Naive B cell (primary cell): ENCODE measurements at regions not wholly inside any gene's neighbourhood (a gene's known extent, or its start where the extent isn't known, plus 50 kb on each side); places are given as distances from the start of the nearest gene placed in this dataset.
"Not testable (repeated sequence)": the region's sequence is repeated elsewhere in the genome, so short reads cannot be mapped to it uniquely, and the experiment has no call there.

ENCODE experiments used
- ATAC-seq, 2 donors: fragments of 150-1000 bp; cut with Tn5 transposase; 2 replicates each; pipeline ENCODE4 v1.10.0; 2021; ENCODE audit warnings: low read depth in 2 of 2, mild to moderate bottlenecking in 2 of 2, moderate library complexity in 2 of 2
- DNase-seq: peaks from one replicate; pipeline ENCODE4 v3.0.0; 2022
- H3K27ac Mint-ChIP-seq, 6 donors: one replicate each; pipeline ENCODE4 v1.8.0; 2020 to 2022; ENCODE audit warnings: mild to moderate bottlenecking in 6 of 6, mixed read lengths in 6 of 6, moderate library complexity in 5 of 6, inconsistent platforms in 2 of 6
- H3K27me3 Mint-ChIP-seq, 3 donors: one replicate each; pipeline ENCODE4 v1.8.0; 2021 to 2022; ENCODE audit warnings: mixed read lengths in 3 of 3, mild to moderate bottlenecking in 1 of 3
- H3K36me3 Mint-ChIP-seq, 2 donors: one replicate each; pipeline ENCODE4 v1.8.0; 2020 to 2022; ENCODE audit warnings: mixed read lengths in 2 of 2, inconsistent platforms in 1 of 2, mild to moderate bottlenecking in 1 of 2
- H3K4me1 Mint-ChIP-seq, 3 donors: one replicate each; pipeline ENCODE4 v1.8.0; 2020 to 2022; ENCODE audit warnings: mixed read lengths in 3 of 3, inconsistent platforms in 1 of 3, mild to moderate bottlenecking in 1 of 3, moderate library complexity in 1 of 3
- H3K4me3 Mint-ChIP-seq, 8 donors: one replicate each; pipeline ENCODE4 v1.8.0; 2020 to 2022; ENCODE audit warnings: mild to moderate bottlenecking in 8 of 8, mixed read lengths in 8 of 8, moderate library complexity in 8 of 8, inconsistent platforms in 2 of 8
- H3K9me3 Mint-ChIP-seq, 7 donors: one replicate each; pipeline ENCODE4 v1.8.0; 2020 to 2022; ENCODE audit warnings: mixed read lengths in 7 of 7, mild to moderate bottlenecking in 5 of 7, inconsistent platforms in 2 of 7, moderate library complexity in 1 of 7

GRCh38 chr4:103982454-103982853 is 262.7 kb upstream of the TACR3 start:
- Mint-ChIP-seq H3K4me3 (no peak overlapping the region), H3K36me3 (no peaks in the 10 kb centered on the region), H3K27me3 (no peaks in the 10 kb centered on the region), H3K4me1 (no peaks in the 10 kb centered on the region), H3K27ac (no peak overlapping the region), H3K9me3 (peaks cover 0 to 17% (median 2%) of the 10 kb centered on the region in 7 donors)
- DNase-seq, result no peak
- no peak for ATAC-seq

- Mint-ChIP-seq H3K4me1 (no peaks in the 10 kb centered on the region), H3K9me3 (peaks cover 0 to 10% (median 3%) of the 10 kb centered on the region in 7 donors), H3K27ac (no peak overlapping the region), H3K27me3 (no peaks in the 10 kb centered on the region), H3K4me3 (no peak overlapping the region), H3K36me3 (no peaks in the 10 kb centered on the region)
- no peak for DNase-seq
- no peak for ATAC-seq
Measured at GRCh38 chr4:103948244-103949018, 228.6 kb upstream of the TACR3 start.

- DNase-seq (no peak), ATAC-seq (no peak)
- H3K27me3 Mint-ChIP-seq, result no peaks in the 10 kb centered on the region
- H3K36me3 Mint-ChIP-seq, result no peaks in the 10 kb centered on the region
- no peak overlapping the region for H3K27ac Mint-ChIP-seq
- H3K4me1 Mint-ChIP-seq, result no peaks in the 10 kb centered on the region
- no peak overlapping the region for H3K4me3 Mint-ChIP-seq
- peaks cover 0 to 10% (median 2%) of the 10 kb centered on the region in 7 donors for H3K9me3 Mint-ChIP-seq
Measured at GRCh38 chr4:103947617-103948016, 227.8 kb upstream of the TACR3 start.

GRCh38 chr4:103946621-103947268 is 227.0 kb upstream of the TACR3 start:
- not testable (repeated sequence) for H3K36me3 Mint-ChIP-seq, H3K9me3 Mint-ChIP-seq, ATAC-seq, H3K4me3 Mint-ChIP-seq, H3K4me1 Mint-ChIP-seq, DNase-seq, H3K27me3 Mint-ChIP-seq
- peak overlapping the region in 1 of 6 donors; percentile 18 for H3K27ac Mint-ChIP-seq

GRCh38 chr4:103938488-103938887 is 218.7 kb upstream of the TACR3 start:
- Mint-ChIP-seq H3K4me3 (no peak overlapping the region), H3K27ac (peak overlapping the region in 1 of 6 donors; percentile 47), H3K36me3 (no peaks in the 10 kb centered on the region), H3K27me3 (no peaks in the 10 kb centered on the region), H3K9me3 (peaks cover 0 to 6% (median 0%) of the 10 kb centered on the region in 7 donors), H3K4me1 (no peaks in the 10 kb centered on the region)
- DNase-seq, result no peak
- ATAC-seq, result no peak

- H3K27ac Mint-ChIP-seq, result no peak overlapping the region
- peaks cover 0 to 6% (median 0%) of the 10 kb centered on the region in 7 donors for H3K9me3 Mint-ChIP-seq
- H3K36me3 Mint-ChIP-seq, result no peaks in the 10 kb centered on the region
- no peak for DNase-seq
- no peaks in the 10 kb centered on the region for H3K4me1 Mint-ChIP-seq
- no peak for ATAC-seq
- no peaks in the 10 kb centered on the region for H3K27me3 Mint-ChIP-seq
- H3K4me3 Mint-ChIP-seq, result no peak overlapping the region
Measured at GRCh38 chr4:103936653-103937145, 216.9 kb upstream of the TACR3 start.

GRCh38 chr4:103934178-103934789 is 214.5 kb upstream of the TACR3 start:
- H3K36me3 Mint-ChIP-seq, result no peaks in the 10 kb centered on the region
- H3K4me1 Mint-ChIP-seq, result no peaks in the 10 kb centered on the region
- no peak overlapping the region for H3K27ac Mint-ChIP-seq
- H3K4me3 Mint-ChIP-seq, result no peak overlapping the region
- ATAC-seq, result no peak
- DNase-seq, result peak; percentile 7
- no peaks in the 10 kb centered on the region for H3K27me3 Mint-ChIP-seq
- peaks cover 0 to 6% (median 0%) of the 10 kb centered on the region in 7 donors for H3K9me3 Mint-ChIP-seq

GRCh38 chr4:103928370-103928769 is 208.6 kb upstream of the TACR3 start:
- Mint-ChIP-seq H3K9me3 (peaks cover 0 to 4% (median 0%) of the 10 kb centered on the region in 7 donors), H3K4me1 (no peaks in the 10 kb centered on the region), H3K27ac (no peak overlapping the region), H3K4me3 (no peak overlapping the region), H3K36me3 (no peaks in the 10 kb centered on the region), H3K27me3 (no peaks in the 10 kb centered on the region)
- no peak for DNase-seq
- ATAC-seq, result no peak

- H3K9me3 Mint-ChIP-seq, result peaks cover 0 to 3% (median 0%) of the 10 kb centered on the region in 7 donors
- ATAC-seq, result no peak
- no peaks in the 10 kb centered on the region for H3K27me3 Mint-ChIP-seq
- no peaks in the 10 kb centered on the region for H3K36me3 Mint-ChIP-seq
- no peak for DNase-seq
- H3K4me3 Mint-ChIP-seq, result no peak overlapping the region
- H3K4me1 Mint-ChIP-seq, result no peaks in the 10 kb centered on the region
- H3K27ac Mint-ChIP-seq, result no peak overlapping the region
Measured at GRCh38 chr4:103923551-103923950, 203.8 kb upstream of the TACR3 start.

GRCh38 chr4:103918214-103918613 is 198.4 kb upstream of the TACR3 start:
- Mint-ChIP-seq H3K36me3 (no peaks in the 10 kb centered on the region), H3K4me1 (no peaks in the 10 kb centered on the region), H3K4me3 (no peak overlapping the region), H3K27me3 (no peaks in the 10 kb centered on the region), H3K27ac (no peak overlapping the region), H3K9me3 (peaks cover 0 to 4% (median 0%) of the 10 kb centered on the region in 7 donors)
- ATAC-seq, result no peak
- no peak for DNase-seq

- Mint-ChIP-seq H3K36me3 (no peaks in the 10 kb centered on the region), H3K4me3 (no peak overlapping the region), H3K27ac (no peak overlapping the region), H3K4me1 (no peaks in the 10 kb centered on the region), H3K27me3 (no peaks in the 10 kb centered on the region), H3K9me3 (peaks cover 0 to 2% (median 0%) of the 10 kb centered on the region in 7 donors)
- DNase-seq (no peak), ATAC-seq (no peak)
Measured at GRCh38 chr4:103915224-103915869, 195.6 kb upstream of the TACR3 start.

GRCh38 chr4:103907414-103907813 is 187.6 kb upstream of the TACR3 start:
- H3K27ac Mint-ChIP-seq, result no peak overlapping the region
- no peaks in the 10 kb centered on the region for H3K4me1 Mint-ChIP-seq
- no peak overlapping the region for H3K4me3 Mint-ChIP-seq
- no peak for ATAC-seq
- H3K27me3 Mint-ChIP-seq, result no peaks in the 10 kb centered on the region
- H3K9me3 Mint-ChIP-seq, result peaks cover 0 to 2% (median 0%) of the 10 kb centered on the region in 7 donors
- no peak for DNase-seq
- H3K36me3 Mint-ChIP-seq, result no peaks in the 10 kb centered on the region

GRCh38 chr4:103904123-103904522 is 184.3 kb upstream of the TACR3 start:
- H3K4me1 Mint-ChIP-seq, result no peaks in the 10 kb centered on the region
- H3K27ac Mint-ChIP-seq, result no peak overlapping the region
- H3K27me3 Mint-ChIP-seq, result no peaks in the 10 kb centered on the region
- no peak overlapping the region for H3K4me3 Mint-ChIP-seq
- DNase-seq, result no peak
- no peak for ATAC-seq
- H3K36me3 Mint-ChIP-seq, result no peaks in the 10 kb centered on the region
- peaks cover 0 to 16% (median 3%) of the 10 kb centered on the region in 7 donors for H3K9me3 Mint-ChIP-seq
